ENCODE measurements at regions not wholly inside any gene's neighbourhood (a gene's known extent, or its start where the extent isn't known, plus 50 kb on each side); places are given as distances from the start of the nearest gene placed in this dataset.

DNA sequence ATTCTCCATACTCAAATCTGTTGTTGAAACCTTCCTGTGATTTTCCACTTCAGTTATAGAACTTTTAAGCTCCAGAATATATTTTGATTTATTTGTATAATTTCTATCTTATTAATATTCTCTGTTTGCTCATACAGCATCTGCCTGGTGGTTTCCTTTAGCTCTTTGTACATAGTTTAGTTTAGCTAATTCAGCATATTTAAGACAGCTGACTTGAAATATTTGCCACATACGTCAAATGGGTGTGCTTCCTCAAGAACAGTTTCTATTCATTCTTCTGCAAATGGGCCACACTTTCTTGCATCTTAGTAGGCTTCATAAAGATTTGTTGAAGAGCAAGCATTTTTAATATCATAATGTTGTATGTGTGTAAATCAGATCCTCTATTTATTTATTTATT, 101.8 kb downstream of the MAGEC1 start:
- TF ChIP-seq, protein P1, sequence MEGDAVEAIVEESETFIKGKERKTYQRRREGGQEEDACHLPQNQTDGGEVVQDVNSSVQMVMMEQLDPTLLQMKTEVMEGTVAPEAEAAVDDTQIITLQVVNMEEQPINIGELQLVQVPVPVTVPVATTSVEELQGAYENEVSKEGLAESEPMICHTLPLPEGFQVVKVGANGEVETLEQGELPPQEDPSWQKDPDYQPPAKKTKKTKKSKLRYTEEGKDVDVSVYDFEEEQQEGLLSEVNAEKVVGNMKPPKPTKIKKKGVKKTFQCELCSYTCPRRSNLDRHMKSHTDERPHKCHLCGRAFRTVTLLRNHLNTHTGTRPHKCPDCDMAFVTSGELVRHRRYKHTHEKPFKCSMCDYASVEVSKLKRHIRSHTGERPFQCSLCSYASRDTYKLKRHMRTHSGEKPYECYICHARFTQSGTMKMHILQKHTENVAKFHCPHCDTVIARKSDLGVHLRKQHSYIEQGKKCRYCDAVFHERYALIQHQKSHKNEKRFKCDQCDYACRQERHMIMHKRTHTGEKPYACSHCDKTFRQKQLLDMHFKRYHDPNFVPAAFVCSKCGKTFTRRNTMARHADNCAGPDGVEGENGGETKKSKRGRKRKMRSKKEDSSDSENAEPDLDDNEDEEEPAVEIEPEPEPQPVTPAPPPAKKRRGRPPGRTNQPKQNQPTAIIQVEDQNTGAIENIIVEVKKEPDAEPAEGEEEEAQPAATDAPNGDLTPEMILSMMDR (IDR thresholded peaks at IDR 0.05): no peak
- no peak for TF ChIP-seq POLR2A (IDR thresholded peaks at IDR 0.05)

Measured in testis (tissue), 2 donors.